DND-41 (cell line): ENCODE measurements at regions not wholly inside any gene's neighbourhood (a gene's known extent, or its start where the extent isn't known, plus 50 kb on each side); places are given as distances from the start of the nearest gene placed in this dataset.

Experiments used
- ATAC-seq: fragments of 200-7000 bp; cut with Tn5 transposase; 3 replicates; pipeline ENCODE4 v1.9.1; 2021; ENCODE audit warnings: low read depth; ENCODE audit not compliant: insufficient read depth
- DNase-seq: peaks from one replicate; pipeline ENCODE4 v3.0.0-alpha.2; 2020
- H2AFZ ChIP-seq: 2 replicates; pipeline ENCODE4 v1.6.0; 2012; ENCODE audit warnings: low read depth, low read length
- H3K27ac ChIP-seq: 2 replicates; pipeline ENCODE4 v1.5.1; 2012; ENCODE audit warnings: low read length, inconsistent platforms
- H3K27me3 ChIP-seq: fragments of 200-600 bp; sonication (generic); 2 replicates; pipeline ENCODE4 v1.6.0; 2012; ENCODE audit warnings: low read length, mild to moderate bottlenecking, inconsistent platforms; ENCODE audit not compliant: insufficient read depth, poor library complexity
- H3K36me3 ChIP-seq: 2 replicates; pipeline ENCODE4 v1.5.1; 2012; ENCODE audit warnings: low read length, inconsistent platforms; ENCODE audit not compliant: insufficient read depth
- H3K4me1 ChIP-seq: 2 replicates; pipeline ENCODE4 v1.5.1; 2012; ENCODE audit warnings: mild to moderate bottlenecking, low read length; ENCODE audit not compliant: insufficient read depth
- H3K4me2 ChIP-seq: 2 replicates; pipeline ENCODE4 v1.6.0; 2012; ENCODE audit warnings: mild to moderate bottlenecking, moderate library complexity, low read length, inconsistent platforms; ENCODE audit not compliant: insufficient read depth
- H3K4me3 ChIP-seq, 2 experiments: fragments of 200-600 bp in 1 of 2; shearing (Covaris generic) in 1 of 2; 2 replicates each; pipeline ENCODE4 v1.5.1; 2012 to 2016; ENCODE audit warnings: inconsistent platforms in 2 of 2, low read length in 2 of 2, mild to moderate bottlenecking in 2 of 2, low read depth in 1 of 2, moderate library complexity in 1 of 2
- H3K79me2 ChIP-seq: 2 replicates; pipeline ENCODE4 v1.6.0; 2012; ENCODE audit warnings: low read length, inconsistent platforms; ENCODE audit not compliant: insufficient read depth
- H3K9ac ChIP-seq: 2 replicates; pipeline ENCODE4 v1.6.0; 2012; ENCODE audit warnings: low read depth, mild to moderate bottlenecking, inconsistent platforms, low read length, moderate library complexity
- H3K9me3 ChIP-seq: 2 replicates; pipeline ENCODE4 v1.5.1; 2012; ENCODE audit warnings: low read length, moderate library complexity, mild to moderate bottlenecking, inconsistent platforms; ENCODE audit not compliant: insufficient read depth, severe bottlenecking
- H4K20me1 ChIP-seq: 2 replicates; pipeline ENCODE4 v1.6.0; 2012; ENCODE audit warnings: low read length; ENCODE audit not compliant: insufficient read depth
- EZH2 ChIP-seq: IDR thresholded peaks from 3 replicates; pipeline ENCODE4 v1.6.1; 2012; ENCODE audit warnings: borderline replicate concordance, low read depth, mild to moderate bottlenecking, moderate library complexity, low read length, inconsistent platforms; ENCODE audit not compliant: severe bottlenecking
- TF ChIP-seq, protein P1 (sequence below): IDR thresholded peaks from 2 replicates; pipeline ENCODE4 v1.5.1; 2012; ENCODE audit warnings: borderline replicate concordance, low read length, moderate library complexity, mild to moderate bottlenecking; ENCODE audit not compliant: poor library complexity, severe bottlenecking; ENCODE audit errors: extremely low read depth

DNA sequence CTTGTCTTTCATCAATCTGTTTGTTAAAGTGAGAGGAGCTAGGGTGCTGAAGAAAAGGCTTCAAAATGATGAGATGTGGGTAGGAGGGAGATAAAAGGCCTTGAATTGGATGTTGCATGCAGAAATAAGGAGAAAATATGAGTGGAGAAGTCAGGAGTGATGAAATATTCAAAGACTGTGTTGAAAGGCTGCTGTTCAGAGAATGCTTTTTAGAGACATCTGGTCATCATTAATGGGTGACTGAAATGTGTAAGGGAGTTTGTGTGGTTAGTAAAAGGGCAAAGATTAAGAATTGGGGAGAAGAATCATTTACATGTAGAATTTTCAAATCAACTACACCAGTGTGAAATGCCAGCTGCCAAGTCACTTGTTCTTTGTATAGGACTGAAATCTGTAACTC, 383.9 kb downstream of the MAT2B start:
- H3K27ac ChIP-seq, result no peak overlapping the region
- DNase-seq, result no peak
- no peak overlapping the region for H2AFZ ChIP-seq
- H3K36me3 ChIP-seq, result no peaks in the 10 kb centered on the region
- no peak for ATAC-seq
- no peaks in the 10 kb centered on the region for H3K27me3 ChIP-seq
- H3K4me1 ChIP-seq, result no peaks in the 10 kb centered on the region
- no peak overlapping the region for H3K4me3 ChIP-seq
- H3K9ac ChIP-seq, result no peak overlapping the region
- no peaks in the 10 kb centered on the region for H3K9me3 ChIP-seq
- no peaks in the 10 kb centered on the region for H3K79me2 ChIP-seq
- H3K4me2 ChIP-seq, result no peak overlapping the region
- no peak for TF ChIP-seq EZH2
- TF ChIP-seq, protein P1, sequence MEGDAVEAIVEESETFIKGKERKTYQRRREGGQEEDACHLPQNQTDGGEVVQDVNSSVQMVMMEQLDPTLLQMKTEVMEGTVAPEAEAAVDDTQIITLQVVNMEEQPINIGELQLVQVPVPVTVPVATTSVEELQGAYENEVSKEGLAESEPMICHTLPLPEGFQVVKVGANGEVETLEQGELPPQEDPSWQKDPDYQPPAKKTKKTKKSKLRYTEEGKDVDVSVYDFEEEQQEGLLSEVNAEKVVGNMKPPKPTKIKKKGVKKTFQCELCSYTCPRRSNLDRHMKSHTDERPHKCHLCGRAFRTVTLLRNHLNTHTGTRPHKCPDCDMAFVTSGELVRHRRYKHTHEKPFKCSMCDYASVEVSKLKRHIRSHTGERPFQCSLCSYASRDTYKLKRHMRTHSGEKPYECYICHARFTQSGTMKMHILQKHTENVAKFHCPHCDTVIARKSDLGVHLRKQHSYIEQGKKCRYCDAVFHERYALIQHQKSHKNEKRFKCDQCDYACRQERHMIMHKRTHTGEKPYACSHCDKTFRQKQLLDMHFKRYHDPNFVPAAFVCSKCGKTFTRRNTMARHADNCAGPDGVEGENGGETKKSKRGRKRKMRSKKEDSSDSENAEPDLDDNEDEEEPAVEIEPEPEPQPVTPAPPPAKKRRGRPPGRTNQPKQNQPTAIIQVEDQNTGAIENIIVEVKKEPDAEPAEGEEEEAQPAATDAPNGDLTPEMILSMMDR, result no peak
- H4K20me1 ChIP-seq, result no peaks in the 10 kb centered on the region

DNA sequence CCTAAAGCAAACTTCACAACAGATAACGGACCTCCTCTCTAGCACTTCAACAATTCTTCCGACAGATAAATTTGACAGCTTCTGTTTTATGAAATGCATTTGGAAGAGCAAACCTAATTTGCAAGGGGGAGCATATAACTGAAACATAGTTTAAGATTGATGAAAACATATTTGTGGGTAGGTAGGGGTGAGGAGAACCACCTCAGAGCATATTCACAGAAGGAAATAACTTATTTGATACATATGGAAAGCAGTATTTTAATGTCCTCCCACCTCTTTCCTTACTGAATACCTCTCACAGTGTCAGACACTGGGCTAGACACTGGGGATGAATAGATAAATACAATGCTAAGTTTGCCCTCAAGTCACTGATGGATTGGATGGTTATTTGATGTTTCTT, 384.8 kb downstream of the MAT2B start:
- Histone ChIP-seq H3K79me2 (no peaks in the 10 kb centered on the region), H3K27me3 (no peaks in the 10 kb centered on the region), H3K27ac (no peak overlapping the region), H2AFZ (no peak overlapping the region), H3K4me2 (no peak overlapping the region), H3K4me3 (no peak overlapping the region), H3K9ac (no peak overlapping the region), H3K36me3 (no peaks in the 10 kb centered on the region), H3K4me1 (no peaks in the 10 kb centered on the region), H4K20me1 (no peaks in the 10 kb centered on the region), H3K9me3 (no peaks in the 10 kb centered on the region)
- DNase-seq, result no peak
- TF ChIP-seq, protein P1, result no peak
- no peak for TF ChIP-seq EZH2
- no peak for ATAC-seq

DNA sequence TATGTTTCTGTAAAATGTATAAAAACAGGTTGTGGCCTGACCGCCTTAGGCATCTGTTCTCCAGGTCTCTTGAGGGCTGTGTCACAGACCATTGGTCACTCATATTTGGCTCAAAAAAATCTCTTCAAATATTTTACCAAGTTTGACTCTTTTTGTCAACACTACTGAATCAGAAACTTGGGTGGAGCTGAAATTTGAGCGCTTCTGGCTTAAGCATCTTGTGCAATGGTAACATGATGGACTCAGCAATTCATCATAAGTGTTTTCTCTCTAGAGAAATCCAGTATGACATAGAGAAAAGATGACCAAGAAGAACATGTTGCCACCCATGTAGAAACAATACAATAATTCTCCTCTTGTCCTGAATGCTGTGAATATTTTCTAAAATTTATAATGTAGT, 387.9 kb downstream of the MAT2B start:
- H3K4me2 ChIP-seq, result no peak overlapping the region
- no peak for DNase-seq

More for the DNA sequence above, 387.9 kb downstream of the MAT2B start:
- no peak for ATAC-seq
- Histone ChIP-seq H3K9ac (no peak overlapping the region), H3K36me3 (no peaks in the 10 kb centered on the region), H3K9me3 (no peaks in the 10 kb centered on the region), H3K4me3 (no peak overlapping the region), H2AFZ (no peak overlapping the region), H3K79me2 (no peaks in the 10 kb centered on the region), H4K20me1 (no peaks in the 10 kb centered on the region), H3K27me3 (no peaks in the 10 kb centered on the region), H3K27ac (no peak overlapping the region), H3K4me1 (no peaks in the 10 kb centered on the region)
- TF ChIP-seq, protein P1, result no peak
- TF ChIP-seq EZH2, result no peak
